GM23248 (cell line): ENCODE measurements at regions not wholly inside any gene's neighbourhood (a gene's known extent, or its start where the extent isn't known, plus 50 kb on each side); places are given as distances from the start of the nearest gene placed in this dataset.

Source experiments
- EZH2 ChIP-seq: fragments of 200-600 bp; sonication (generic); IDR thresholded peaks from 2 replicates; pipeline ENCODE4 v1.6.1; 2018; ENCODE audit warnings: antibody characterized with exemption, mild to moderate bottlenecking; ENCODE audit not compliant: insufficient read depth, poor library complexity, severe bottlenecking
- EZH2phosphoT487 ChIP-seq: fragments of 200-600 bp; sonication (generic); IDR thresholded peaks from 2 replicates; pipeline ENCODE4 v1.6.1; 2018; ENCODE audit warnings: antibody characterized with exemption, moderate library complexity, mild to moderate bottlenecking, low read depth; ENCODE audit not compliant: insufficient read depth

DNA sequence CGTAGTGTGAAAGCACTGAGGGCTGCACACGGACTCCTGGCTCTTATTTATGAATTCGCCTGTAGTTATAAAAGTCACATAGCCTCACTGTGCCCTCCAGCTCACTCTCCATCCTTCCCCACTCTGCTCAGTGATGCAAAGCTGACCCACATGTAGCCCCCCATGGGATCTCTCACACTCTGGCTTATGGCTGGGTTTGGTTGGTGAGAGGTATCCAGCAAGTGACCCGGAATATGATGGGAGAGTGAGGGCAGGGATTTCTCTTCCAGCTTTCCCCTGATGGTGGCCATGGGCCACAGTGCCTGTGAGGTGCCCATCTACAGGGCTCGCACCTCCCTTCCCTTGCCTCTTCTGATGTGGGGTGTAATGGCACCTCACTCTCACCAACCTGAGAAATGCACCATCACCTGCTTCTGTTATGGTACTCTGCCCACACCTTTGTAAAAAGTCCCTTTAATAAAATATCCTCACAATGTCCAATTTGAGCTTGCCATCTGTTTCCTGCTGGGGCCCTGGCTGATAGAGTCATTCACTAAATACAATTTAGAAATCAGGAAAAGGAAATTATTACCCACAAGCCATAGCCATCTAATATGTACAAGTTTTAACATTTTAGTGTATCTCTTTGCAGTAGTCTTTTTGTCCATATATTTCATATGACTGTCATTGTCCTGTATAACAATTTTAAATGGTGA is 93.6 kb downstream of the SCN11A start:
- no peak for TF ChIP-seq EZH2
- TF ChIP-seq EZH2phosphoT487 = no peak
